PC-9 (cell line): ENCODE measurements at regions not wholly inside any gene's neighbourhood (a gene's known extent, or its start where the extent isn't known, plus 50 kb on each side); places are given as distances from the start of the nearest gene placed in this dataset.

Source experiments
- BruUV-seq: library from RNA; stranded (reverse); fragments of 400-500 nt; replicated peaks from 2 replicates; lab custom pipeline; 2021; lab: Mats Ljungman, UMichigan
- CTCF ChIA-PET: fragments of 300-600 bp; sonication (Branson Sonifier 250); formaldehyde crosslinking; loops from one replicate; lab custom pipeline; 2022; ENCODE audit warnings: antibody characterized with exemption; lab: Charles Lee
- POLR2A ChIA-PET: fragments of 300-600 bp; sonication (Branson Sonifier 250); formaldehyde crosslinking; loops from one replicate; lab custom pipeline; 2022; ENCODE audit warnings: antibody characterized with exemption; ENCODE audit not compliant: unreplicated experiment; lab: Charles Lee
- DNase-seq, 2 experiments: peaks; one replicate each; pipeline versions ENCODE4 v3.0.0 to v3.0.0-alpha.2; 2015 to 2022; ENCODE audit warnings: mixed read lengths in 1 of 2
- H2AFZ ChIP-seq: fragments of 200-600 bp; sonication (generic); 2 replicates; pipeline ENCODE4 v1.8.1; 2017; ENCODE audit warnings: antibody characterized with exemption
- H3F3A ChIP-seq: fragments of 200-600 bp; sonication (generic); 2 replicates; pipeline ENCODE4 v1.8.1; 2017; ENCODE audit warnings: antibody characterized with exemption, mild to moderate bottlenecking, low read depth; ENCODE audit not compliant: insufficient read depth
- H3K27ac ChIP-seq: fragments of 200-600 bp; sonication (generic); 2 replicates; pipeline ENCODE4 v1.6.1; 2016; ENCODE audit warnings: mixed run types
- H3K27me3 ChIP-seq: fragments of 200-600 bp; sonication (generic); 2 replicates; pipeline ENCODE4 v1.6.1; 2016; ENCODE audit warnings: low read depth, mixed run types; ENCODE audit not compliant: insufficient read depth
- H3K36me3 ChIP-seq: fragments of 200-600 bp; sonication (generic); 2 replicates; pipeline ENCODE4 v1.6.1; 2016; ENCODE audit warnings: low read depth, mixed run types
- H3K4me1 ChIP-seq: fragments of 200-600 bp; sonication (generic); replicated peaks from 2 replicates; pipeline ENCODE4 v1.6.1; 2016; ENCODE audit warnings: mixed run types; ENCODE audit not compliant: insufficient read depth
- H3K4me2 ChIP-seq: fragments of 200-600 bp; sonication (generic); 2 replicates; pipeline ENCODE4 v1.6.1; 2017; ENCODE audit warnings: mixed run types
- H3K4me3 ChIP-seq: fragments of 200-600 bp; sonication (generic); 2 replicates; pipeline ENCODE4 v1.6.1; 2016; ENCODE audit warnings: mixed run types
- H3K79me2 ChIP-seq: fragments of 200-600 bp; sonication (generic); 2 replicates; pipeline ENCODE4 v1.6.1; 2017; ENCODE audit warnings: low read depth, mixed run types
- H3K9me2 ChIP-seq: fragments of 200-600 bp; sonication (generic); 2 replicates; pipeline ENCODE4 v1.8.1; 2017; ENCODE audit warnings: mild to moderate bottlenecking; ENCODE audit not compliant: insufficient read depth
- H3K9me3 ChIP-seq: fragments of 200-600 bp; sonication (generic); 2 replicates; pipeline ENCODE4 v1.8.1; 2016; ENCODE audit warnings: low read depth; ENCODE audit not compliant: insufficient read depth
- H4K20me1 ChIP-seq: fragments of 200-600 bp; sonication (generic); 2 replicates; pipeline ENCODE4 v1.8.1; 2017; ENCODE audit not compliant: insufficient read depth
- EZH2 ChIP-seq: fragments of 200-600 bp; sonication (generic); IDR thresholded peaks from 2 replicates; pipeline ENCODE4 v1.8.0; 2017; ENCODE audit warnings: antibody characterized with exemption, low read depth
- intact Hi-C: fragments of 100-400 bp; cut with micrococcal nuclease; formaldehyde crosslinking; loops from one replicate; pipeline ENCODE4 v1.10.0; 2022; ENCODE audit not compliant: unreplicated experiment
- TF ChIP-seq, protein P1 (sequence below): fragments of 200-600 bp; sonication (generic); conservative IDR thresholded peaks from 2 replicates; pipeline ENCODE4 v1.6.1; 2017; ENCODE audit warnings: mixed run types, antibody characterized with exemption, mild to moderate bottlenecking, moderate library complexity

DNA sequence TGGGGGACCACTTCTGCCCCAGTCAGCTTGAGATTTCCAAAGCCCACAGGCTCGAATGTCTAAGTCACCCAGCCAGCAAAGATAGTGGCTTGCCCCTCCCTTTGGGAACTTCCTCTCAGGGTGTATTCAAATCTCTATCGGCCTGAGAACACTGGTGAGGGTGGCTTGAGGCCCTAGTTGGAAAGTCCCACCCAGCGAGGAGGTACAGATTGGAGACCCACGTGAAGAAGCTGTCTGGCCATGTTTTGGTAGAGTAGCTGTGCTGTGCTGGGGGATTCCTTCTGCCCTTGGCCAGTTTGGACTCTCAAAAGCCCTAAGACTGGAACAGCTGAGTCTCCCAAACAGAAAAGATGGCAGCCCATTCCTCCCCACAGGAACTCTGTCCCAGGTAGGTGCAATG, 172.7 kb upstream of the RIOK2 start:
- Histone ChIP-seq H3K4me1 (no peaks in the 10 kb centered on the region), H3K4me2 (no peak overlapping the region), H3K9me3 (no peaks in the 10 kb centered on the region), H3K79me2 (no peaks in the 10 kb centered on the region), H3F3A (no peaks in the 10 kb centered on the region), H3K27me3 (no peaks in the 10 kb centered on the region), H3K9me2 (no peaks in the 10 kb centered on the region), H3K27ac (no peak overlapping the region), H4K20me1 (no peaks in the 10 kb centered on the region), H3K4me3 (no peak overlapping the region), H3K36me3 (no peaks in the 10 kb centered on the region), H2AFZ (no peak overlapping the region)
- intact Hi-C loops = no loop called here
- no peak for DNase-seq
- ChIA-PET POLR2A (no interaction called here), CTCF (no interaction called here)
- TF ChIP-seq, protein P1, sequence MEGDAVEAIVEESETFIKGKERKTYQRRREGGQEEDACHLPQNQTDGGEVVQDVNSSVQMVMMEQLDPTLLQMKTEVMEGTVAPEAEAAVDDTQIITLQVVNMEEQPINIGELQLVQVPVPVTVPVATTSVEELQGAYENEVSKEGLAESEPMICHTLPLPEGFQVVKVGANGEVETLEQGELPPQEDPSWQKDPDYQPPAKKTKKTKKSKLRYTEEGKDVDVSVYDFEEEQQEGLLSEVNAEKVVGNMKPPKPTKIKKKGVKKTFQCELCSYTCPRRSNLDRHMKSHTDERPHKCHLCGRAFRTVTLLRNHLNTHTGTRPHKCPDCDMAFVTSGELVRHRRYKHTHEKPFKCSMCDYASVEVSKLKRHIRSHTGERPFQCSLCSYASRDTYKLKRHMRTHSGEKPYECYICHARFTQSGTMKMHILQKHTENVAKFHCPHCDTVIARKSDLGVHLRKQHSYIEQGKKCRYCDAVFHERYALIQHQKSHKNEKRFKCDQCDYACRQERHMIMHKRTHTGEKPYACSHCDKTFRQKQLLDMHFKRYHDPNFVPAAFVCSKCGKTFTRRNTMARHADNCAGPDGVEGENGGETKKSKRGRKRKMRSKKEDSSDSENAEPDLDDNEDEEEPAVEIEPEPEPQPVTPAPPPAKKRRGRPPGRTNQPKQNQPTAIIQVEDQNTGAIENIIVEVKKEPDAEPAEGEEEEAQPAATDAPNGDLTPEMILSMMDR = no peak
- no peak for TF ChIP-seq EZH2
- BruUV-seq = no TSS peak

DNA sequence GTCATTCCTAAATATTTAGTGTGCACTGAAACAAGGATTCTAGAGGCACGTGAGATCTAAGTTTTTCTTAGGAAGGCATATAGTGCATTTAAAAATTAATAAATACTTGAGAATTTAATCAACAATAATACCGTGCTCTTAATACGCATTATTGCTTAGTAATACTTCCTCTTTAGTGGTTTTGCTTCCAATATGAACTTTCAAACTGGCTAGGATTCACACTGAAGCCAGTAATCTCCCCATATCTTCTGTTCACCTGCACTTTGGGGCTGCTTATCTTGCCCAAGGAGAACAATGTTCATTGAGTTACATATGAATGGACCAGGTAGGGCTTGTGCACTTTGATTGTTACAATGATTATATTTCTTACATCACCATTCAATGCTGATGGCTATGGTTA, 180.5 kb upstream of the RIOK2 start:
- DNase-seq = no peak
- Histone ChIP-seq H3K4me2 (no peak overlapping the region), H3K79me2 (no peaks in the 10 kb centered on the region), H3F3A (no peaks in the 10 kb centered on the region), H3K27ac (no peak overlapping the region), H3K9me2 (no peaks in the 10 kb centered on the region), H3K9me3 (no peaks in the 10 kb centered on the region), H2AFZ (no peak overlapping the region), H3K27me3 (no peaks in the 10 kb centered on the region), H4K20me1 (no peaks in the 10 kb centered on the region; the same call in 1 of the 2 replicates), H3K36me3 (no peaks in the 10 kb centered on the region), H3K4me3 (no peak overlapping the region), H3K4me1 (no peaks in the 10 kb centered on the region)
- intact Hi-C loops = no loop called here
- ChIA-PET POLR2A (interaction anchor here (0.6 kb wide), 1 partner anchor 1411 kb away, joined by 4 read pairs; no protein-coding TSS in a partner anchor), CTCF (no interaction called here)
- no TSS peak for BruUV-seq
- TF ChIP-seq EZH2 = no peak
- TF ChIP-seq, protein P1 = no peak

DNA sequence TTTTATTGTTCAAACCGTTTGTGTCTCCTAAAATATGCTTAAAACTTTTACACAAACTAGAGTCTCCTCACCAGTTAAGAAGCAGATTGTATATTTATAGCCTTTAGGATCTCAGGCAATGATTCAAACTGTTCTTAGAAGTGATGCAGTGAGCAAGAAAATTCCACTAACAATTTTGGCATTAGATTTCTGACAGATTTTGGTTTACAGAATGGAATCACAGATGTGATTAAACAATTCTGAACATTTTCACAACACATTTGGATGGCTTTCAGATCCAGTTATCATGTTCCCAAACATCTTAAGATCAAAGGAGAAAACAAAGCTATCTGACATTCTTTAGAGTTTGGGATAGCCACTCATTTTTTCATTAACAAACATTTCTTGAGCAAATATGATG, 181.7 kb upstream of the RIOK2 start:
- no peaks in the 10 kb centered on the region for H3K9me2 ChIP-seq

More for the DNA sequence above, 181.7 kb upstream of the RIOK2 start:
- Histone ChIP-seq H3K4me3 (no peak overlapping the region), H3K4me2 (no peak overlapping the region), H2AFZ (no peak overlapping the region), H3K4me1 (no peaks in the 10 kb centered on the region), H3K79me2 (no peaks in the 10 kb centered on the region), H3K9me3 (no peaks in the 10 kb centered on the region), H4K20me1 (no peaks in the 10 kb centered on the region; the same call in 1 of the 2 replicates), H3F3A (no peaks in the 10 kb centered on the region), H3K27ac (no peak overlapping the region), H3K27me3 (no peaks in the 10 kb centered on the region), H3K36me3 (no peaks in the 10 kb centered on the region)
- POLR2A ChIA-PET = no interaction called here
- CTCF ChIA-PET = no interaction called here
- BruUV-seq = no TSS peak
- no peak for DNase-seq
- no peak for TF ChIP-seq EZH2
- TF ChIP-seq, protein P1 = no peak
- intact Hi-C loops = no loop called here
